SU-DHL-6 (cell line): ENCODE measurements at regions not wholly inside any gene's neighbourhood (a gene's known extent, or its start where the extent isn't known, plus 50 kb on each side); places are given as distances from the start of the nearest gene placed in this dataset.

Experiments used
- H2AFZ ChIP-seq: fragments of 200-600 bp; sonication (generic); 2 replicates; pipeline ENCODE4 v1.6.1; 2014; ENCODE audit warnings: low read depth, mild to moderate bottlenecking, moderate library complexity, mixed read lengths, antibody characterized with exemption, low read length; ENCODE audit not compliant: severe bottlenecking
- H3F3A ChIP-seq: fragments of 200-600 bp; shearing (Covaris generic); 2 replicates; pipeline ENCODE4 v1.6.0; 2016; ENCODE audit warnings: antibody characterized with exemption, mild to moderate bottlenecking; ENCODE audit not compliant: insufficient read depth
- H3K27ac ChIP-seq: fragments of 200-600 bp; sonication (generic); 2 replicates; pipeline ENCODE4 v1.5.1; 2016; ENCODE audit warnings: low read depth, mild to moderate bottlenecking, low read length, moderate library complexity, mixed read lengths
- H3K27me3 ChIP-seq: fragments of 200-600 bp; sonication (generic), shearing (Covaris generic); 2 replicates; pipeline ENCODE4 v1.6.0; 2014; ENCODE audit warnings: mild to moderate bottlenecking, low read length
- H3K36me3 ChIP-seq: fragments of 200-600 bp; sonication (generic); 2 replicates; pipeline ENCODE4 v1.6.1; 2014; ENCODE audit warnings: mild to moderate bottlenecking, low read length, mixed read lengths
- H3K4me2 ChIP-seq: fragments of 300-600, 200-600 bp; shearing (Covaris generic), sonication (generic); 2 replicates; pipeline ENCODE4 v1.6.0; 2014; ENCODE audit warnings: low read length, low read depth, mild to moderate bottlenecking; ENCODE audit not compliant: poor library complexity, severe bottlenecking
- H3K4me3 ChIP-seq: fragments of 200-600 bp; sonication (generic); 2 replicates; pipeline ENCODE4 v1.5.1; 2014; ENCODE audit warnings: antibody characterized with exemption, low read length, mild to moderate bottlenecking, mixed read lengths; ENCODE audit not compliant: insufficient read depth, poor library complexity, severe bottlenecking
- H3K79me2 ChIP-seq: fragments of 200-600 bp; sonication (generic); 2 replicates; pipeline ENCODE4 v1.6.1; 2014; ENCODE audit warnings: mild to moderate bottlenecking, low read length, moderate library complexity; ENCODE audit not compliant: insufficient read depth
- H3K9ac ChIP-seq: fragments of 200-600 bp; sonication (generic); 2 replicates; pipeline ENCODE4 v1.7.0; 2014; ENCODE audit warnings: mild to moderate bottlenecking, low read length
- H3K9me2 ChIP-seq: fragments of 200-600 bp; sonication (generic); replicated peaks from 2 replicates; pipeline ENCODE4 v1.6.1; 2014; ENCODE audit warnings: low read length; ENCODE audit not compliant: insufficient read depth
- H3K9me3 ChIP-seq: fragments of 200-600 bp; sonication (generic); 2 replicates; pipeline ENCODE4 v1.6.1; 2014; ENCODE audit warnings: low read length, mixed read lengths; ENCODE audit not compliant: insufficient read depth
- H4K20me1 ChIP-seq: fragments of 200-600 bp; sonication (generic); 2 replicates; pipeline ENCODE4 v1.6.1; 2014; ENCODE audit warnings: low read depth, mild to moderate bottlenecking, antibody characterized with exemption, low read length, moderate library complexity, mixed read lengths
- CTCF ChIP-seq: fragments of 200-600 bp; sonication (generic); IDR thresholded peaks from one replicate; pipeline ENCODE4 v1.5.1; 2017; ENCODE audit warnings: antibody characterized with exemption, mild to moderate bottlenecking, low read length, moderate library complexity; ENCODE audit not compliant: insufficient read depth, poor library complexity, severe bottlenecking
- EZH2phosphoT487 ChIP-seq: fragments of 200-600 bp; sonication (generic), shearing (Covaris generic); conservative IDR thresholded peaks from 2 replicates; pipeline ENCODE4 v1.6.1; 2018; ENCODE audit warnings: mild to moderate bottlenecking, antibody characterized with exemption, low read length, moderate library complexity, mixed read lengths

- Histone ChIP-seq H3F3A (no peaks in the 10 kb centered on the region), H3K9me3 (no peaks in the 10 kb centered on the region), H2AFZ (no peak overlapping the region), H3K9ac (no peak overlapping the region), H3K27ac (no peak overlapping the region), H3K9me2 (no peaks in the 10 kb centered on the region; the same call in 1 of the 2 replicates), H3K4me2 (no peak overlapping the region), H3K79me2 (no peaks in the 10 kb centered on the region), H4K20me1 (no peaks in the 10 kb centered on the region), H3K36me3 (no peaks in the 10 kb centered on the region), H3K27me3 (no peaks in the 10 kb centered on the region), H3K4me3 (no peak overlapping the region)
- no peak for TF ChIP-seq EZH2phosphoT487
- TF ChIP-seq CTCF = no peak
These were observed 379.6 kb downstream of the OTUD1 start for GRCh38 chr10:23818484-23818883.

- Histone ChIP-seq H2AFZ (no peak overlapping the region), H3K4me3 (no peak overlapping the region), H3K27me3 (no peaks in the 10 kb centered on the region), H3F3A (no peaks in the 10 kb centered on the region), H3K27ac (no peak overlapping the region), H3K4me2 (no peak overlapping the region), H3K36me3 (no peaks in the 10 kb centered on the region), H3K9me2 (no peaks in the 10 kb centered on the region; the same call in 1 of the 2 replicates), H4K20me1 (no peaks in the 10 kb centered on the region), H3K9ac (no peak overlapping the region), H3K79me2 (no peaks in the 10 kb centered on the region), H3K9me3 (no peaks in the 10 kb centered on the region)
- TF ChIP-seq EZH2phosphoT487 (no peak), CTCF (no peak)
These were observed 381.9 kb downstream of the OTUD1 start for GRCh38 chr10:23820792-23821191.

GRCh38 chr10:23824822-23825221 lies 384.1 kb upstream of the KIAA1217 start:
- Histone ChIP-seq H3K27ac (no peak overlapping the region), H3K79me2 (no peaks in the 10 kb centered on the region), H3K9me3 (no peaks in the 10 kb centered on the region), H3K27me3 (no peaks in the 10 kb centered on the region), H3K36me3 (no peaks in the 10 kb centered on the region), H3K4me2 (no peak overlapping the region), H3K9me2 (no peaks in the 10 kb centered on the region; the same call in 1 of the 2 replicates), H3F3A (no peaks in the 10 kb centered on the region), H3K4me3 (no peak overlapping the region), H4K20me1 (no peaks in the 10 kb centered on the region), H3K9ac (no peak overlapping the region), H2AFZ (no peak overlapping the region)
- no peak for TF ChIP-seq CTCF
- TF ChIP-seq EZH2phosphoT487 = no peak
